Transverse colon (tissue), 4 donors: ENCODE measurements at regions not wholly inside any gene's neighbourhood (a gene's known extent, or its start where the extent isn't known, plus 50 kb on each side); places are given as distances from the start of the nearest gene placed in this dataset.

Experiments
- DNase-seq: peaks from one replicate; pipeline ENCODE4 v3.0.0-alpha.2; 2019
- H3K27ac ChIP-seq, 4 donors: fragments of 200-600 bp; sonication (generic); 2 replicates each; pipeline ENCODE4 v1.5.1; 2016 to 2018; ENCODE audit warnings: inconsistent platforms in 4 of 4
- H3K27me3 ChIP-seq: fragments of 200-600 bp; sonication (generic); 2 replicates; pipeline ENCODE4 v1.5.1; 2017; ENCODE audit warnings: inconsistent platforms
- H3K36me3 ChIP-seq, 4 donors: fragments of 200-600 bp; sonication (generic); 2 replicates each; pipeline ENCODE4 v1.5.1; 2017 to 2019; ENCODE audit warnings: inconsistent platforms in 4 of 4
- H3K4me1 ChIP-seq, 4 donors: fragments of 200-600 bp; sonication (generic); 2 replicates each; pipeline ENCODE4 v1.5.1; 2017 to 2020; ENCODE audit warnings: inconsistent platforms in 4 of 4
- H3K4me3 ChIP-seq, 4 donors: fragments of 200-600 bp; sonication (generic); 1 replicate in 1 of 4; 2 replicates in 3 of 4; pipeline versions ENCODE4 v1.5.1 to v1.6.1; 2017 to 2019; ENCODE audit warnings: inconsistent platforms in 4 of 4
- H3K9me3 ChIP-seq, 2 donors: fragments of 200-600 bp; sonication (generic); 2 replicates each; pipeline ENCODE4 v1.5.1; 2017 to 2019; ENCODE audit warnings: inconsistent platforms in 2 of 2
- CTCF ChIP-seq, 5 experiments: fragments of 200-600 bp in 3 of 5; fragments of 450-650 bp in 2 of 5; sonication (generic) in 3 of 5; IDR thresholded peaks; 1 replicate in 2 of 5; 2 replicates in 3 of 5; pipeline ENCODE4 v1.5.1; 2016 to 2017; ENCODE audit warnings: antibody characterized with exemption in 5 of 5, inconsistent platforms in 3 of 5, mild to moderate bottlenecking in 2 of 5, moderate library complexity in 1 of 5
- EP300 ChIP-seq: sonication (generic); formaldehyde crosslinking; IDR thresholded peaks from one replicate; pipeline ENCODE4 v1.6.1; 2017; ENCODE audit warnings: antibody characterized with exemption, low read depth
- POLR2A ChIP-seq: fragments of 450-650 bp; IDR thresholded peaks from one replicate; pipeline ENCODE4 v1.6.1; 2016; ENCODE audit warnings: antibody characterized with exemption, mild to moderate bottlenecking, moderate library complexity
- POLR2AphosphoS5 ChIP-seq, 3 donors: sonication (generic); formaldehyde crosslinking; IDR thresholded peaks; one replicate each; pipeline ENCODE4 v1.6.1; 2016; ENCODE audit warnings: antibody characterized with exemption in 3 of 3
- WGBS, 2 donors: methylation state at CpG; one replicate each; pipeline ENCODE4 v1.1.5; 2018; ENCODE audit warnings: low coverage in 1 of 2; 5-methylcytosine and 5-hydroxymethylcytosine counted together
- in situ Hi-C, 4 donors: fragments of 200-750 bp; cut with MboI; loops; one replicate each; pipeline versions ENCODE4 v1.15.0 to v1.15.1; 2017; ENCODE audit warnings: low sequenced_read_pairs in 3 of 4, low pct_ligation_motif_present in 1 of 4, low pct_unique_long_range_greater_than_20kb in 1 of 4
- intact Hi-C: fragments of 100-400 bp; cut with DNase I; formaldehyde crosslinking; loops from one replicate; pipeline ENCODE4 v1.15.1; 2023; ENCODE audit warnings: low total_unique reads

DNA sequence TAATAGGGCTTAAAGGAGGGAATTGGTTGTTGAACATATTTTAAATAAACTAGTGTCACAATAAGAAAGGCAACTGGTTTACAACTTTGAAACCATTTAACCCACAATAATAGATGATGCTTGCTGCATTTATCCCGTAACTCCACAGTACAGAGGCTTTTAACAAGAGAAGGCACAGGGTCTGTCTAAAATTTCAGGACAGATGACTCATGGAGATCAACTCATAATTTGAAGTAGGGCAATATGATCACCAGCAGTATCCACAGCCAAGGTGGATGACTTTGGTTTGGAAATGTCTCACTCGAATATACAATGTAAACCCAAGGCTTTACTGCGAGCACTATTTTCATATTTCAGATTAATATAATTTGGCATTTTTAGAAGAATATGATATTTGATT lies 340.2 kb downstream of the LRIG3 start:
- intact Hi-C loops (no loop called here), in situ Hi-C loops (no loop called here)
- 83 to 90% methylated on average over 3 of the region's 3 CpGs for WGBS, 2 donors
- H3K36me3 ChIP-seq, result no peaks in the 10 kb centered on the region
- peaks cover 0 to 3% (median 0%) of the 10 kb centered on the region in 4 donors for H3K4me1 ChIP-seq
- no peaks in the 10 kb centered on the region for H3K9me3 ChIP-seq
- no peak for TF ChIP-seq POLR2AphosphoS5 (IDR thresholded peaks at IDR 0.05)
- TF ChIP-seq EP300, result no peak
- TF ChIP-seq CTCF (IDR thresholded peaks at IDR 0.05), result no peak
- no peak for TF ChIP-seq POLR2A
- no peaks in the 10 kb centered on the region for H3K27me3 ChIP-seq
- no peak overlapping the region for H3K4me3 ChIP-seq
- DNase-seq, result no peak
- H3K27ac ChIP-seq, result no peak overlapping the region

DNA sequence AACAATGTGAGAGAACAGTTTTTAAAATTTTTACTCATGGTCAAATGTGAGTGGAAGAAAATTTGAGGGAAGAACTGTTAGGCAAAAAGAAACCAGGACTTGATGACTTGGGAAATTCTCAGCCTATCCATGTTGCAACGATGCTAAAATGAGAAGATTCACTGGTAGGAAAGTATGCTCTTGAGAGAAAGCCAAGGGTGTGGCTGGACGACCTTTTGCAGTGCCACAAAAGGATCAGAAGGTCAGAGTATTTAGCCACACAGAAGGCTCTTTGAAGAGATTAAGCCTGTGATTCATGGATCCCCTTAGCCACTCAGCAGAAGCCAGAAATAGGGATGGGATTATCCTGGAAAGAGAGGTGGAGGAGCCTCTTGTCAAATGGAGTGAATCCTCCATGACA lies 336.8 kb downstream of the LRIG3 start:
- WGBS, 2 donors, result 25 to 30% methylated on average over 2 of the region's 2 CpGs
- Histone ChIP-seq H3K4me3 (no peak overlapping the region), H3K27me3 (no peaks in the 10 kb centered on the region), H3K4me1 (peaks cover 0 to 3% (median 0%) of the 10 kb centered on the region in 4 donors), H3K9me3 (no peaks in the 10 kb centered on the region), H3K36me3 (no peaks in the 10 kb centered on the region), H3K27ac (peak overlapping the region in 2 of 4 donors; percentile 43 to 54)
- intact Hi-C loops (no loop called here), in situ Hi-C loops (no loop called here)
- TF ChIP-seq EP300 (no peak), POLR2AphosphoS5 (IDR thresholded peaks at IDR 0.05) (no peak), POLR2A (no peak), CTCF (IDR thresholded peaks at IDR 0.05) (no peak)
- DNase-seq, result no peak

- 76% methylated on average over 1 of the region's 1 CpG; no CpG with 5 or more reads in 1 of the 2 donors for WGBS, 2 donors
- Histone ChIP-seq H3K27ac (peak overlapping the region in 2 of 4 donors; percentile 43 to 54), H3K27me3 (no peaks in the 10 kb centered on the region), H3K36me3 (no peaks in the 10 kb centered on the region), H3K4me1 (peaks cover 0 to 3% (median 0%) of the 10 kb centered on the region in 4 donors), H3K9me3 (no peaks in the 10 kb centered on the region), H3K4me3 (no peak overlapping the region)
- TF ChIP-seq POLR2AphosphoS5 (IDR thresholded peaks at IDR 0.05), result no peak
- TF ChIP-seq EP300, result no peak
- no peak for TF ChIP-seq POLR2A
- no peak for TF ChIP-seq CTCF (IDR thresholded peaks at IDR 0.05)
- intact Hi-C loops (no loop called here), in situ Hi-C loops (no loop called here)
- DNase-seq, result no peak
Observed at GRCh38 chr12:58583940-58584339, 336.4 kb downstream of the LRIG3 start.

GRCh38 chr12:58584880-58585279 lies 335.4 kb downstream of the LRIG3 start:
- Histone ChIP-seq H3K4me1 (peaks cover 0 to 3% (median 0%) of the 10 kb centered on the region in 4 donors), H3K9me3 (no peaks in the 10 kb centered on the region), H3K27ac (peak overlapping the region in 1 of 4 donors; percentile 54), H3K27me3 (no peaks in the 10 kb centered on the region), H3K36me3 (no peaks in the 10 kb centered on the region), H3K4me3 (no peak overlapping the region)
- intact Hi-C loops (no loop called here), in situ Hi-C loops (no loop called here)
- DNase-seq, result no peak
- TF ChIP-seq POLR2A, result no peak
- no peak for TF ChIP-seq EP300
- TF ChIP-seq CTCF (IDR thresholded peaks at IDR 0.05), result no peak
- no peak for TF ChIP-seq POLR2AphosphoS5 (IDR thresholded peaks at IDR 0.05)
- 44 to 75% methylated on average over 2 of the region's 2 CpGs for WGBS, 2 donors
